ENCODE measurements at regions not wholly inside any gene's neighbourhood (a gene's known extent, or its start where the extent isn't known, plus 50 kb on each side); places are given as distances from the start of the nearest gene placed in this dataset.

DNA sequence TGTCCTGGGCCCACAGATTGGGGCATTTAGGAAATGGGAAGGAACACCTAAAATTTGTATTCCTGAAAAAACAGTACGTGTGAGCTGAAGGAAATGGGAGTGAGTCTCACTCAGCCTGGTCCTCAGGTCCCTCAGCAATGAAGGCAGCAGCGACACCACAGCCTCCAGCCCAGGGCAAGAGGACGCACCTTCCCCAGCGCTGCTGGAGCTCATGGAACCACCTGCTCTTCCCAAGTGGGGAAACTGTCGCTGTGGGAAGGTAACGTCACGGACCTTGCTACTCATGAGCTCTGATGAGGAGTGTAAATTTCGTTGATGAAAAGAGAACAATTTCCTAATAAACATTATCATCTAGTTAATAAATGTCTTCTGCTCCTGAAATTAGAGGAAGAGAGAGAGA is 323.6 kb downstream of the EIPR1 start:
- H3K27ac ChIP-seq, result no peak overlapping the region
- TF ChIP-seq, protein P1, sequence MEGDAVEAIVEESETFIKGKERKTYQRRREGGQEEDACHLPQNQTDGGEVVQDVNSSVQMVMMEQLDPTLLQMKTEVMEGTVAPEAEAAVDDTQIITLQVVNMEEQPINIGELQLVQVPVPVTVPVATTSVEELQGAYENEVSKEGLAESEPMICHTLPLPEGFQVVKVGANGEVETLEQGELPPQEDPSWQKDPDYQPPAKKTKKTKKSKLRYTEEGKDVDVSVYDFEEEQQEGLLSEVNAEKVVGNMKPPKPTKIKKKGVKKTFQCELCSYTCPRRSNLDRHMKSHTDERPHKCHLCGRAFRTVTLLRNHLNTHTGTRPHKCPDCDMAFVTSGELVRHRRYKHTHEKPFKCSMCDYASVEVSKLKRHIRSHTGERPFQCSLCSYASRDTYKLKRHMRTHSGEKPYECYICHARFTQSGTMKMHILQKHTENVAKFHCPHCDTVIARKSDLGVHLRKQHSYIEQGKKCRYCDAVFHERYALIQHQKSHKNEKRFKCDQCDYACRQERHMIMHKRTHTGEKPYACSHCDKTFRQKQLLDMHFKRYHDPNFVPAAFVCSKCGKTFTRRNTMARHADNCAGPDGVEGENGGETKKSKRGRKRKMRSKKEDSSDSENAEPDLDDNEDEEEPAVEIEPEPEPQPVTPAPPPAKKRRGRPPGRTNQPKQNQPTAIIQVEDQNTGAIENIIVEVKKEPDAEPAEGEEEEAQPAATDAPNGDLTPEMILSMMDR (IDR thresholded peaks at IDR 0.05), result no peak
- no peak overlapping the region for H3K4me3 ChIP-seq
- no peak for DNase-seq
- no peaks in the 10 kb centered on the region for H3K27me3 ChIP-seq
- ATAC-seq, result no peak
- no peaks in the 10 kb centered on the region for H3K4me1 ChIP-seq
- H3K36me3 ChIP-seq, result no peaks in the 10 kb centered on the region
- H3K9me3 ChIP-seq, result no peaks in the 10 kb centered on the region
- intact Hi-C loops (cut with DNase I), result no loop called here

DNA sequence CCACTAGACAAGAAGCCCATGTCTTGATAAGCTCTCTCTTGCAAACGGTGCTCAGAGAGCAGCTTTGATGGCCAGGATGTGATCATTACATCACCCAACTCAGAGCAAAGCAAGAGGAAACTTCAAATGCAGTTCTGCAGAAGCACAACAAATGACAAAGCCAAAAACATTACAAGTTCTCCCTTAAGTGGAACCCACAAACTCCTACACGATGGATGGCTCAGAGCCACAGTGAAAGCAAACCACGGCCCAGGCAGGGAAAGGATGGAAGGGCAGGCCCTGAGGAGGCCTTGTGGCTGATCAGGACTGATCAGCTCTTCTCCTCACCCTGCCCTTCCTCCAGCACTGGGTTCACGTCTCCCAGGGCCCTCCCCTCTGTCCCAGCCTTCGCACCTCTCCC is 326.4 kb downstream of the EIPR1 start:
- DNase-seq, result no peak
- H3K4me1 ChIP-seq, result no peaks in the 10 kb centered on the region
- H3K27me3 ChIP-seq, result no peaks in the 10 kb centered on the region
- no peak overlapping the region for H3K27ac ChIP-seq
- TF ChIP-seq, protein P1 (IDR thresholded peaks at IDR 0.05), result no peak
- no peaks in the 10 kb centered on the region for H3K36me3 ChIP-seq
- intact Hi-C loops (cut with DNase I), result no loop called here
- H3K4me3 ChIP-seq, result no peak overlapping the region
- no peaks in the 10 kb centered on the region for H3K9me3 ChIP-seq
- peak; percentile 27 for ATAC-seq

DNA sequence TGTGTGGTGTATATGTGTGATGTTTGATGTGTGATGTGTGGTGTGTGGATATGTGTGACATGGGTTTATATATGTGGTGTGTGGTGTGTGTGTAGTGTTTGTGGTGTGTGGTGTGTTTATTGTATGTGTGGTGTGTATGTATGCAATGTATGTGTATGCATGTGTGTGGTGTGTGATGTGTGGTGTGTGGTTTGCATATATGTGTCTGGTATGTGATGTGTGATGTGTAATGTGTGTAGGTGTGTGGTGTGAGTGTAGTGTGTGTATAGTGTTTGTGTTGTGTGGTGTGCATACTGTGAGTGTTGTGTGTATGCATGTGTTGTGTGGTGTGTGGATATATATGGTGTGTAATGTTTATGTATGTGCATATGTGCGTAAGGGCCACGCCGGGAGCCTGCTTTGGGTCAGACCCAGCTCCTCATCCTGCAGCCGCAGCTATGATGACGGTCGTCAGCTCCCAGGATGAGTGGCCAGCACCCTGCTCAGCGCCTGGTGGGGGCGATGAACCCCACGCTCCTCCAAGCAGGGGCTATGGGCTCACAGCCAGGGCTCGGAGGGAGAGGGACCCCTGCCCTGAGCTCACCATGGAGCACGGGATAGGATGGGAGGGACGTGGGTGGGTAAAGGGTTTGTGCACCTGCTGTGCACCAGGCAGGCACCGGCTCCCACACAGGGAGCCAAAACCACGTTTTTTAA is 331.3 kb downstream of the EIPR1 start:
- no peaks in the 10 kb centered on the region for H3K4me1 ChIP-seq
- ATAC-seq, result no peak

DNA sequence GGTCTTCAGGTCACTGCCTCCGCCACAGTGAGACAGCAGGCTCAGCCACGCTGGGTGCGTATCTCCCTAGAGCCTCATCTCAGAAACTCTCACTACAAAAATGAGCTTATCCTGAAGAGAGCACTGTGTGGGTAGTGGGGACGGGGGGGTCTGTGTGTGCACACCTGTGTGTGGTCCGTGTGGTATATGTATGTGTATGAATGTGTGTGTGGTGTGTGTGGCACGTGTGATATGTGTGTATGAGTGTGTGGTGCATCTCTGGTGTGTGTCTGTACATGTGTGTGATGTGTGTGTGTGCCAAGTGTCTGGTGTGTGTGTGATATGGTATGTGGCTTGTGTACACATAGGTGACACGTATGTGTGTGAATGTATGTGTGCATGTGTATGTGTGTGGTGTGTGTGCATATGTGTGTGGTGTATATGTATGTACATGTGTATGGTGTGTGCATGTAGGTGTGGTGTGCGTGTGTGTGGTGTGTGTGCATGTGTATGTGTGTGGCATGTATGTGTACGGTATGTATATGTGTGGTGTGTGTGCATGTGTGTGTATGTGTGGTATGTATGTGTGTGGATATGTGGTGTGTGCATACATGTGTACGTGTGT is 332.2 kb downstream of the EIPR1 start:
- intact Hi-C loops (cut with DNase I), result no loop called here
- Histone ChIP-seq H3K9me3 (no peaks in the 10 kb centered on the region), H3K4me1 (no peaks in the 10 kb centered on the region), H3K36me3 (no peaks in the 10 kb centered on the region), H3K27ac (no peak overlapping the region), H3K4me3 (no peak overlapping the region), H3K27me3 (no peaks in the 10 kb centered on the region)
- ATAC-seq (no peak), DNase-seq (no peak)
- TF ChIP-seq, protein P1 (IDR thresholded peaks at IDR 0.05), result no peak

More for the DNA sequence above, 331.3 kb downstream of the EIPR1 start:
- DNase-seq, result no peak
- Histone ChIP-seq H3K27me3 (no peaks in the 10 kb centered on the region), H3K9me3 (no peaks in the 10 kb centered on the region), H3K4me3 (no peak overlapping the region), H3K36me3 (no peaks in the 10 kb centered on the region), H3K27ac (no peak overlapping the region)
- intact Hi-C loops (cut with DNase I), result no loop called here
- TF ChIP-seq, protein P1 (IDR thresholded peaks at IDR 0.05), result no peak

DNA sequence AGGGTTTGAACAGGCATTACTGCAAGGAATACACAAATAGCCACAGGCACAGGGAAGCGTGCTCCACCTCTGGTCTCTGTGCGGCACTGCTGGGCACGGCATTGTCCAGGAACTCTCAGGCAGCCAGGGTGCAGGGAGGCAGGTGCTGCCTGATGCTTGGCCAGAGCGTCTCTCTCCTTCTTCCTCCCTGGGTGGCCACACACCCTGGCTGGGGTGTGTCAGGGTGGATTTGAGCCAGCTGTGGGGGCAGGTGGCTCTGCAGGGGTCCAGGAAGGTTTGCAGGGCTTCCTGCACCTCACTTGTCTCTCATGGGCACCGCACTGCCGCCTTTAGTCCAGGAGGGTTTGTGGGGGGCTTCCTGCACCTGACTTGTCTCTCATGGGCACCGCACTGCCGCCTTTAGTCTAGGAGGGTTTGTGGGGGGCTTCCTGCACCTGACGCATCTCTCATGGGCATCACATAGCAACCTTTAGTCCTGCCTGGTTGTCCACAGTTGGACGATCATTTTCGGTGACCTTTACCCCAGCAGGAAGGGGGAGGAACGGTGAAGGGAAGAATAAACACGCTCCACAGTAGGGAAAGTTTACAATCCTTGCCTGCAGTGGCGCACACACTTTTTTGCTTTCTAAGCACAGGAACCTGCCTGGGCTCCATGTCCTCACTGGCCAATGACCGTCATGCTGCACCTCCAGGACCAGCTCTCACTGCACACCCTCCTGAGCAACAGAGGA is 332.9 kb downstream of the EIPR1 start:
- H3K36me3 ChIP-seq, result no peaks in the 10 kb centered on the region
- TF ChIP-seq, protein P1 (IDR thresholded peaks at IDR 0.05), result no peak
- no peaks in the 10 kb centered on the region for H3K9me3 ChIP-seq
- no peaks in the 10 kb centered on the region for H3K4me1 ChIP-seq
- H3K27me3 ChIP-seq, result no peaks in the 10 kb centered on the region
- H3K4me3 ChIP-seq, result no peak overlapping the region
- intact Hi-C loops (cut with DNase I), result no loop called here
- ATAC-seq, result no peak
- DNase-seq, result no peak
- H3K27ac ChIP-seq, result no peak overlapping the region

All from upper lobe of right lung (tissue), 1 donor.